Activated CD4-positive, alpha-beta T cell treated with anti-CD3 and anti-CD28 coated beads, Interleukin-2, amount 50 U/mL, for 4 hours (primary cell): ENCODE measurements at regions not wholly inside any gene's neighbourhood (a gene's known extent, or its start where the extent isn't known, plus 50 kb on each side); places are given as distances from the start of the nearest gene placed in this dataset.

Source experiments
- DNase-seq, 2 experiments: peaks; one replicate each; pipeline ENCODE4 v3.0.0-alpha.2; 2020

DNA sequence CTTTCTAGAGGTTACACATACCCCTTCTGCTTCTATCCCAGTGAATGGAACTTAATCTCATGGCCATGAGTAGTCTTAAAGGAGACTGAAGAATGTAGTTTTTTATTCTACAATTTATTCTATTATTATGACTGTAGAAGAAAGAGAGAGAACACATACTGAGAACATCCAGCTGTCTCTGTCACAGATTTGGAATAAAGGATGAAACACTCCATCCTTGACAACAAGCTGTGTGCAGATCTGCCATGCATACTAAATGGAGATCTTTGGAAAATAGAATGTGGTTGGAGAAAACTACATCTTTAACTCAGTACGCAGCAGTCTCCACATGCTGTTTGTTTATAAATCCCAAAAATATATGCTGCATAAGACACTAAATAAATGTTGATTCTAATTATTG, 54.1 kb upstream of the NUDT7 start:
- no peak for DNase-seq

DNA sequence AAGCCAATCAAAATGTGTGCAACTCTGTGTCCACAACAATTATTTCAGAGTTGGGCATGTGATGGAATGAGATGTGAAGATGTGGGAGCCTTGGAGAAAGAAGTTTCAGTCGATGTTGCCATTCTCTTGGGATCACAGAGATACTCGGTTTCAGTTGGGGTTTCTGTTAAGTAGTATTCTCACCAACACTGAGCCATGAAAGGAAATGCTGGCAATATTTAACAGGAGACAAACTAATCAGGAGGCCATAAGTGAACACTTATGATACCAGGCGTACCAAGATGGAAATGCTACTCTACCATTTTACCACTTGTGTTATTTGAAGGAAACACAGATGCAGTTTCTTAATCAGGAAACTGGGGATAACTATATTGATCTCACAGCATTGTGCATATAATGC, 53.3 kb upstream of the NUDT7 start:
- no peak for DNase-seq
